ENCODE measurements at regions not wholly inside any gene's neighbourhood (a gene's known extent, or its start where the extent isn't known, plus 50 kb on each side); places are given as distances from the start of the nearest gene placed in this dataset.
"Not testable (repeated sequence)": the region's sequence is repeated elsewhere in the genome, so short reads cannot be mapped to it uniquely, and the experiment has no call there.

- not testable (repeated sequence) for DNase-seq
Measured at GRCh38 chr4:4048227-4048626, 178.5 kb downstream of the OTOP1 start.

- not testable (repeated sequence) for DNase-seq
Measured at GRCh38 chr4:4050781-4051180, 175.9 kb downstream of the OTOP1 start.

GRCh38 chr4:4052933-4053332, 173.8 kb downstream of the OTOP1 start:
- not testable (repeated sequence) for DNase-seq

- DNase-seq = not testable (repeated sequence)
Measured at GRCh38 chr4:4057226-4057625, 169.5 kb downstream of the OTOP1 start.

GRCh38 chr4:4084171-4084570, 142.6 kb downstream of the OTOP1 start:
- not testable (repeated sequence) for DNase-seq

GRCh38 chr4:4089716-4090419, 136.9 kb downstream of the OTOP1 start:
- not testable (repeated sequence) for DNase-seq

- not testable (repeated sequence) for DNase-seq
Measured at GRCh38 chr4:4090720-4091119, 136.0 kb downstream of the OTOP1 start.

GRCh38 chr4:4092159-4092558, 134.6 kb downstream of the OTOP1 start:
- DNase-seq = not testable (repeated sequence)

- DNase-seq = not testable (repeated sequence)
Measured at GRCh38 chr4:4099610-4100009, 127.1 kb downstream of the OTOP1 start.

GRCh38 chr4:4106923-4107322, 119.8 kb downstream of the OTOP1 start:
- not testable (repeated sequence) for DNase-seq

- peak; percentile 18 for DNase-seq
Measured at GRCh38 chr4:4107411-4108107, 119.2 kb downstream of the OTOP1 start.

GRCh38 chr4:4115381-4115780, 111.3 kb downstream of the OTOP1 start:
- DNase-seq = not testable (repeated sequence)

GRCh38 chr4:4116901-4117300, 109.8 kb downstream of the OTOP1 start:
- not testable (repeated sequence) for DNase-seq

- not testable (repeated sequence) for DNase-seq
Measured at GRCh38 chr4:4134368-4134767, 92.4 kb downstream of the OTOP1 start.

- DNase-seq = not testable (repeated sequence)
Measured at GRCh38 chr4:4136621-4137020, 90.1 kb downstream of the OTOP1 start.
